ENCODE measurements at regions not wholly inside any gene's neighbourhood (a gene's known extent, or its start where the extent isn't known, plus 50 kb on each side); places are given as distances from the start of the nearest gene placed in this dataset.

DNA sequence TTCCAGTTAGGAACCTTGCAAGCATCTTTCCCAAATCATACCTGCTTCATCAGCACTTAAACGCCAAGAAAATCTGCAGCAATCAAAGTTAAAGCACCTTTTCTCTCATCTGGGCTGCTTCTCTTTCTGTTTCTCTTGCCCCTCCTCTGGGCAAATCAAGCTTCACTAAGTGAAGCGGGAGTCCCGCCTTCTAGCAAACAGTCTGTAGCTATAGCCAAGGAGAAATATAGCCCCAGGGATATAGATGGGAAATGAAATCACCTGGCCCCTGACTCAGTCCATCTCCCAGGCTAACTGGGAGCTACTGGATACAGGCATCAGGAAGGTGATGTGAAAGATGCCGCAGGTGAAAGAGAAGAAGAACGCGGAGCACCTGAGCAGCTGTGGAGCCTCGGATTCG is 481.9 kb downstream of the C6orf118 start:
- DNase-seq (no peak), ATAC-seq (no peak)
- H3K27ac ChIP-seq = no peak overlapping the region
- no peak overlapping the region for H3K4me3 ChIP-seq
- TF ChIP-seq CTCF (IDR thresholded peaks at IDR 0.05) (no peak), POLR2A (IDR thresholded peaks at IDR 0.05) (no peak)
- intact Hi-C loops (cut with DNase I) = no loop called here
- WGBS (ENCODE audit: insufficient coverage, low coverage, low lambda C conversion rate, missing lambda C conversion rate) = 62% methylated on average over 4 of the region's 8 CpGs
- H3K36me3 ChIP-seq = no peaks in the 10 kb centered on the region
- H3K9me3 ChIP-seq = no peaks in the 10 kb centered on the region
- H3K27me3 ChIP-seq = no peaks in the 10 kb centered on the region
- no peaks in the 10 kb centered on the region for H3K4me1 ChIP-seq

- no peak overlapping the region for H3K4me3 ChIP-seq
- no peak for TF ChIP-seq POLR2A (IDR thresholded peaks at IDR 0.05)
- TF ChIP-seq CTCF (IDR thresholded peaks at IDR 0.05) = no peak
- DNase-seq (no peak), ATAC-seq (no peak)
- H3K4me1 ChIP-seq = no peaks in the 10 kb centered on the region
- no peak overlapping the region for H3K27ac ChIP-seq
- H3K36me3 ChIP-seq = no peaks in the 10 kb centered on the region
- H3K27me3 ChIP-seq = no peaks in the 10 kb centered on the region
- H3K9me3 ChIP-seq = no peaks in the 10 kb centered on the region
- WGBS (ENCODE audit: insufficient coverage, low coverage, low lambda C conversion rate, missing lambda C conversion rate) = 40% methylated on average over 3 of the region's 11 CpGs
- intact Hi-C loops (cut with DNase I) = no loop called here
Observed at GRCh38 chr6:164826831-164827468, 482.5 kb downstream of the C6orf118 start.

- H3K27me3 ChIP-seq = no peaks in the 10 kb centered on the region
- no peaks in the 10 kb centered on the region for H3K9me3 ChIP-seq
- no peaks in the 10 kb centered on the region for H3K36me3 ChIP-seq
- no peak for ATAC-seq
- no peak overlapping the region for H3K4me3 ChIP-seq
- no peaks in the 10 kb centered on the region for H3K4me1 ChIP-seq
- intact Hi-C loops (cut with DNase I) = no loop called here
- DNase-seq = no peak
- TF ChIP-seq CTCF (IDR thresholded peaks at IDR 0.05) (no peak), POLR2A (IDR thresholded peaks at IDR 0.05) (no peak)
- WGBS (ENCODE audit: insufficient coverage, low coverage, low lambda C conversion rate, missing lambda C conversion rate) = 73% methylated on average over 3 of the region's 3 CpGs
- no peak overlapping the region for H3K27ac ChIP-seq
Observed at GRCh38 chr6:164825386-164825785, 484.0 kb downstream of the C6orf118 start.

DNA sequence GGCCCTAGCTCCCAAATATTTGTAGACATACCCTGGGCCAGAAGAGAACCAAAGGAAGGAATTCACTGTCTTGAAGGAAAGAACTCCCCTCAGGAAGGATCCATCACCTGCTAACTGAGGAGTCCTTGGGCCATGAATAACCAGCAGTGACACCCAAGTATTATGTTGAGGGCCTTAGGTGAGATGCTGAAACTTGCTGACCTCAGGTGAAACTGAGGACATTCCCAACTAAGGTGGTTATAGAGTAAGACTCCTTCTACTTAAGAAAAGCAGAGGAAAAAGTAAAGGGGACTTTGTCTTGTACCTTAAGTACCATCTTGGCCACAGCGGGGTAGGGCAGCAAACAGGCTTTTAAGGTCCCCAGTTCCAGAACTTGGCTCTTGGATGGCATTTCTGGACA is 491.7 kb downstream of the C6orf118 start:
- H3K36me3 ChIP-seq = no peaks in the 10 kb centered on the region
- no peaks in the 10 kb centered on the region for H3K9me3 ChIP-seq
- TF ChIP-seq CTCF (IDR thresholded peaks at IDR 0.05) (no peak), POLR2A (IDR thresholded peaks at IDR 0.05) (no peak)
- ATAC-seq = no peak
- H3K27me3 ChIP-seq = no peaks in the 10 kb centered on the region
- intact Hi-C loops (cut with DNase I) = no loop called here
- no peaks in the 10 kb centered on the region for H3K4me1 ChIP-seq
- H3K4me3 ChIP-seq = no peak overlapping the region
- H3K27ac ChIP-seq = no peak overlapping the region
- 50% methylated on average over 1 of the region's 1 CpG for WGBS (ENCODE audit: insufficient coverage, low coverage, low lambda C conversion rate, missing lambda C conversion rate)
- DNase-seq = no peak

GRCh38 chr6:164812706-164813105 is 496.7 kb downstream of the C6orf118 start:
- intact Hi-C loops (cut with DNase I) = no loop called here
- no peak overlapping the region for H3K27ac ChIP-seq
- H3K9me3 ChIP-seq = no peaks in the 10 kb centered on the region
- H3K36me3 ChIP-seq = no peaks in the 10 kb centered on the region
- ATAC-seq (no peak), DNase-seq (no peak)
- H3K27me3 ChIP-seq = no peaks in the 10 kb centered on the region
- TF ChIP-seq CTCF (IDR thresholded peaks at IDR 0.05) = no peak
- no peak for TF ChIP-seq POLR2A (IDR thresholded peaks at IDR 0.05)
- no peak overlapping the region for H3K4me3 ChIP-seq
- no peaks in the 10 kb centered on the region for H3K4me1 ChIP-seq
